C4-2B (cell line): ENCODE measurements at regions not wholly inside any gene's neighbourhood (a gene's known extent, or its start where the extent isn't known, plus 50 kb on each side); places are given as distances from the start of the nearest gene placed in this dataset.

ENCODE experiments used
- H3K27ac ChIP-seq: fragments of 450-650 bp; 2 replicates; pipeline ENCODE4 v1.5.1; 2017
- ZFX ChIP-seq: fragments of 450-650 bp; IDR thresholded peaks from 2 replicates; pipeline ENCODE4 v1.6.1; 2017
- TF ChIP-seq, protein P1 (sequence below): fragments of 450-650 bp; conservative IDR thresholded peaks from 2 replicates; pipeline ENCODE4 v1.5.1; 2017; ENCODE audit warnings: mild to moderate bottlenecking

DNA sequence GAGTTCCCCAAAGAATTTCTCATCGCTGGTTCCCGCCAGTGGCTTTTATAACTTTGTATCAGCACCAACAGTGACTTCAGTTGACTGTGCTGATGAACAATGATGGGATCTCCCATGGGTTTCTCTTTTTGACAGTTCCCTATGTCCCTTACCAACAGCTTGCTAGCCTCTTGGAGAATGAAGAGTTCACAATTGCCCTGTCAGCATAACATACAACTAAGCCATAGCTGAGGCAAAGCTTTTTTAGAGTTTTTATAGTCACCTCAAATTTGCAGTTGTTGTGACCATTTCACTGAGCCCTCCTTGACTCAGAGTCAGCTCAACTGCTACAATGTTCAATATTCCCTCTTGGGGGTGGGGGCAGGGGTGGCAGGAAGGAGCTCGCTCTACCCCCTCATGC, 179.8 kb downstream of the TFEC start:
- H3K27ac ChIP-seq = no peak overlapping the region
- no peak for TF ChIP-seq ZFX
- TF ChIP-seq, protein P1, sequence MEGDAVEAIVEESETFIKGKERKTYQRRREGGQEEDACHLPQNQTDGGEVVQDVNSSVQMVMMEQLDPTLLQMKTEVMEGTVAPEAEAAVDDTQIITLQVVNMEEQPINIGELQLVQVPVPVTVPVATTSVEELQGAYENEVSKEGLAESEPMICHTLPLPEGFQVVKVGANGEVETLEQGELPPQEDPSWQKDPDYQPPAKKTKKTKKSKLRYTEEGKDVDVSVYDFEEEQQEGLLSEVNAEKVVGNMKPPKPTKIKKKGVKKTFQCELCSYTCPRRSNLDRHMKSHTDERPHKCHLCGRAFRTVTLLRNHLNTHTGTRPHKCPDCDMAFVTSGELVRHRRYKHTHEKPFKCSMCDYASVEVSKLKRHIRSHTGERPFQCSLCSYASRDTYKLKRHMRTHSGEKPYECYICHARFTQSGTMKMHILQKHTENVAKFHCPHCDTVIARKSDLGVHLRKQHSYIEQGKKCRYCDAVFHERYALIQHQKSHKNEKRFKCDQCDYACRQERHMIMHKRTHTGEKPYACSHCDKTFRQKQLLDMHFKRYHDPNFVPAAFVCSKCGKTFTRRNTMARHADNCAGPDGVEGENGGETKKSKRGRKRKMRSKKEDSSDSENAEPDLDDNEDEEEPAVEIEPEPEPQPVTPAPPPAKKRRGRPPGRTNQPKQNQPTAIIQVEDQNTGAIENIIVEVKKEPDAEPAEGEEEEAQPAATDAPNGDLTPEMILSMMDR = no peak

DNA sequence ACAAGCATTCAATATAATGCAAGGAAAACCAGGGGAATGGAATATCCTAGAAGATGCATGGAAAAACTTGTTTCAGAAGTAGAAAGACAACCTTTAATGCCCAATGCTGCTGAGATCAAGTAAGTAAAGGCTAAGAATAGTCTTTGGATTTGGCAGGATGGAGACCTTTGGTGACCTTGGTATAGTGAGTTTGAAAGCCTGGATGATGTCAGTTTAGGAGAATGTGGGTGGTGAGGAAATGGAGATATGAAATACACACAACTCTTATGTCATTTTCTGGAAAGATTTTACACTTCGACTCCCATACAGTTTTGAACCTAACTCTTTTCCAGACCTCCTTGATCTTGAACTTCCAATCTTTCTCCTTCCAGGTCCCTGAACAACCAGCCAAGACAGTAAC, 185.7 kb downstream of the TFEC start:
- H3K27ac ChIP-seq = no peak overlapping the region
- TF ChIP-seq, protein P1 = no peak
- TF ChIP-seq ZFX = no peak

DNA sequence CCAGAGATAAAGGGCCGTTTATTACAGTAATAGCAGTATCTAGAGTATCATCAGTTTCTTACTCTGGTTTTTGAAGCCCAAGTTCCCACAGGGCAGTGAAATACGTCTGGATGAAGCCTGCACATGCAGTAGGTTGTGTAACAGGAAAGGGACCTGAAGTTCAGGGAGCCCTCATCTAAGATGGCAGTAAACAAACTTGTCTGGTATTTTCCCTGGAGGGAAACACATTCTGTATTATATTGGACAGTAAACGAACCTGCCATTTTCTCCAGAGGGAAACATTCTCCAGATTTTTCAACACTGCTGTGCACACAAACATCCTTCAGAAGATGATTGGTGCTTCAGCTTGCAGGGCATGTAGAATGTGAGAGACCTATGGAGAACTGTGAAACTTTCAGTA, 189.9 kb downstream of the TFEC start:
- TF ChIP-seq, protein P1 = no peak
- no peak for TF ChIP-seq ZFX
- no peak overlapping the region for H3K27ac ChIP-seq

DNA sequence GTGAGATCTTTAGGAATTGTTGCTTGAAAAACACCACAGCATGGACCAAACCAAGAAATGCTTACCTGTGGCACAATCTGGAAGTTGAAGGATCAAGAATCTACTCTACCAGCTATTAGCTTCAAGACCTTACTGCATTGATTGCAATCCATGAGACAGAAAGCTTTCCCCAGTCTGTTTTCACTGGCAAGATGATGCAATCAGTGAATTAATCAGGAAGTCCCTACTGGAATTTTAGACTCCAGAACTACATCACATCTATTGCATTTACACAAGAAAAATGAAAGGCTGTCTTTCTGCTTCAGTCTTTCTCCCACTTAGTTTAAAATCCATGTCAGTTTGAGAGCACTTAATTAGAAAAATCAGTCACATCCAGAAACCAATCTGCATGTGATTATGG, 191.7 kb downstream of the TFEC start:
- no peak for TF ChIP-seq ZFX
- TF ChIP-seq, protein P1 = no peak

DNA sequence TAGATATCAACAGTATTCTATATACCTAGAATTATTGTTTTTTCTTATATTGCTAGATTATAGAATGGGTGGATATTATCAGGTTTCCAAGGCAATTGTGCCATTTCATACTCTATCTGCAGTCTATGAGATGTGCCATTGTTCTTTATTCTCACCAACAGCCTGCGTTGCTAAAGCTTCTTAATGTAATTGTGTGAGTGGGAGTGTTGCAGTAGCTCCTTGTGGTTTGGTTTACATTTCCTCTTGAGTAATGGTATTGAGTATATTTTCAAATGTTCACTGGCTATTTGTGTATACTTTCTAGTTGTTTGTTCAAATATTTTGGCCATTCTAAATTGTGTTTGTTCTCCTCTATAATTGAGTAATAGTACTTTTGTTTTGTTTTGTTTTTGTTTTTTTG, 199.2 kb downstream of the TFEC start:
- TF ChIP-seq ZFX = no peak
- TF ChIP-seq, protein P1 = no peak
- no peak overlapping the region for H3K27ac ChIP-seq

More for the DNA sequence above, 191.7 kb downstream of the TFEC start:
- H3K27ac ChIP-seq = no peak overlapping the region

DNA sequence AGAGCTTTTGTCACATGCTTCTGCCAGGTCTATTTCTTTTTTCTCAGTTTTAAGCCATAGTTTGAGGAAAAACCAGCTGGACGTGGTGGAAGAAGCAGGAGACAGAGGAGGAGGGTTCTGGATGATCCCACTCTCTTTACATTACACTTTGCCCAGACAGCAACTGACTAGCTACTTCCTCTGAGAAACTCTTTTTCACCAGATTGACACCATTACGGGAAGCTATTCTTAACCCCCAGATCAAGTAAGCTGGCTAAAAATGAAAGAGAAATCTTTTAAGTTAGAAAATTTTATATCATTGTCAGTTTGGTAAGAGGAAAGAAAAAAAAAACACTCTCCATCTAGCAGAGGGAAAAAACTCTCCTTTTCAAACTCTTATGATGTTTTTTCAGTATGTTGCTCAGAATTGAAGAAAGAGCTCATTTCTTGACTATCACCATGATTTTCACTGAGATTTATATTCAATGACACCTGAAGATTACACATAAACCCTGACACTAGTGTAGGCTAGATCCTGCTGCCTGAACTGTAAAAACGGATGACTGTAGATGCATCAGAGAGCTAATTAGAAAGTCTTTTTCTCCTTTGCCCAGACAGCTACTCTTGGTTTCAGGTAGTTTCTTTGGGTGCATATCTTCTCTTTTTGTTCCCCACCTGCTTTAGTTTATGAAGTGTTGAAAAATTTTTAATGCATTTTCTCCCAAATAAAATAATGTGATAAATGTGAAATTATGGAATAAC, 203.1 kb downstream of the TFEC start:
- no peak overlapping the region for H3K27ac ChIP-seq
- TF ChIP-seq, protein P1 = no peak
- TF ChIP-seq ZFX = no peak

DNA sequence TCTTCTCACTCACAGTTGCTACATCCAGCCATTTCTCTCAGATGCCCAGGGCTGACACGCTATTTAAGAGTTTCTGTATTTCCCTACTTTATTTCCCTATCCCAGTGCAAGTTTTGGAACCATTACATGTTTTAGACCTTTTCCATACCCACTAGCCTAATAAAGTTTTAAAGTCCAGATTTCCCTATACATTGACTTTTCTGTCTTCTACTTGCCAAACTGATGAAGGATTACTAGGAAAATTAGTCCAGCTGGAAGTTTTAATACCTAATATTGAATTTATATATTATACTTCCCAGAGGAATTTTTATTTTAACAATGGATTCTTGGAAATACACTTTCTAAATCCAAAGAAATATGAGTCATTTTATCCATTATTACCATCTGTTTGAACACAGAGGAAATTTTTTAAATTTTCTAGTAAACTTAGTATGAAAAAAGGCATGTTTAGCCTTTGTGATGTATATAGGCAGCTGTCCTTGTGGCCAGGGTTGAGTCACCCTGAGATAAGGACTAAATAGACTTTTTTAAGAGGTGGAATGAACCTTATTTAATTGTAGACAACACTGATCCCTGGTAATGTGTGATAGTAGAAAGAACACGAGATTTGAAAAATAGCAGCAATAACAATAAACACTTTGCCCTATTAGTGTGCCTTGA, 205.0 kb downstream of the TFEC start:
- H3K27ac ChIP-seq = no peak overlapping the region
- no peak for TF ChIP-seq ZFX
- TF ChIP-seq, protein P1 = no peak
